ENCODE measurements at regions not wholly inside any gene's neighbourhood (a gene's known extent, or its start where the extent isn't known, plus 50 kb on each side); places are given as distances from the start of the nearest gene placed in this dataset.

DNA sequence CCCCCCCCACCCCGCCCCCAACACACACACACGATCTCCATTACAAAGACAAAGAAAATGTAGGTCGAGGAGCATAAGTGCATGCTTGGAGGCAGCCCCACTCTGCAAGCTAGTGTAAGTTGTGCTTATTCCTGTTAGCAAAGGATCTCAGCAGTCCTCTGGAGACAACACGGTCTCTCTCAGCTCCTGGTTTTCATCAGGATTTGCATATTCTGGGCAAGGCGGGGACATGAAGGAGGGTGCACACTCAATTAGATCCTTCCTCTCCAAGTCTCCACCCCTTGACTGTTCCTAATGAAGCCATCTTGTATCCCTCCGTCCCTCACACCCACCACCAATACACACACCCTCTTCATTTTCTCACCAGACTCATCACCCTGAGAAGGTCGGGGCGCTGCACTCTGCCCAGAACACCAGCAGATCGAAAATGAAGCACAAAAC, 63.8 kb downstream of the MRPL46 start:
- no peak overlapping the region for H2AFZ ChIP-seq (ENCODE audit: insufficient read depth, low read depth, low read length, poor library complexity, severe bottlenecking)
- 70% methylated on average over 4 of the region's 9 CpGs for WGBS (ENCODE audit: insufficient coverage)
- no peaks in the 10 kb centered on the region for H4K20me1 ChIP-seq (ENCODE audit: insufficient read depth, low read length)
- H3K79me2 ChIP-seq (ENCODE audit: insufficient read depth, low read length), result no peaks in the 10 kb centered on the region
- no peaks in the 10 kb centered on the region for H3K4me1 ChIP-seq (ENCODE audit: control insufficient read depth in 1 of 2, insufficient read depth in 2 of 2, low read length in 2 of 2)
- no peaks in the 10 kb centered on the region for H3K36me3 ChIP-seq (replicated peaks in 1 of 2; ENCODE audit: control insufficient read depth in 1 of 2, insufficient read depth in 2 of 2, low read length in 2 of 2)
- H3K9me3 Mint-ChIP-seq, result peaks cover 0 to 9% (median 2%) of the 10 kb centered on the region in 7 donors
- H3K9ac ChIP-seq (ENCODE audit: insufficient read depth, low read length, poor library complexity, severe bottlenecking), result no peak overlapping the region
- peaks cover 8% of the 10 kb centered on the region for H3K4me1 Mint-ChIP-seq
- no peaks in the 10 kb centered on the region for H3K27me3 ChIP-seq (ENCODE audit: control insufficient read depth in 2 of 2, insufficient read depth in 2 of 2, low read length in 2 of 2)
- no peak overlapping the region for H3K27ac ChIP-seq (ENCODE audit: low read depth in 1 of 2, low read length in 2 of 2)
- H3K27ac Mint-ChIP-seq, result no peak overlapping the region
- TF ChIP-seq, protein P1, sequence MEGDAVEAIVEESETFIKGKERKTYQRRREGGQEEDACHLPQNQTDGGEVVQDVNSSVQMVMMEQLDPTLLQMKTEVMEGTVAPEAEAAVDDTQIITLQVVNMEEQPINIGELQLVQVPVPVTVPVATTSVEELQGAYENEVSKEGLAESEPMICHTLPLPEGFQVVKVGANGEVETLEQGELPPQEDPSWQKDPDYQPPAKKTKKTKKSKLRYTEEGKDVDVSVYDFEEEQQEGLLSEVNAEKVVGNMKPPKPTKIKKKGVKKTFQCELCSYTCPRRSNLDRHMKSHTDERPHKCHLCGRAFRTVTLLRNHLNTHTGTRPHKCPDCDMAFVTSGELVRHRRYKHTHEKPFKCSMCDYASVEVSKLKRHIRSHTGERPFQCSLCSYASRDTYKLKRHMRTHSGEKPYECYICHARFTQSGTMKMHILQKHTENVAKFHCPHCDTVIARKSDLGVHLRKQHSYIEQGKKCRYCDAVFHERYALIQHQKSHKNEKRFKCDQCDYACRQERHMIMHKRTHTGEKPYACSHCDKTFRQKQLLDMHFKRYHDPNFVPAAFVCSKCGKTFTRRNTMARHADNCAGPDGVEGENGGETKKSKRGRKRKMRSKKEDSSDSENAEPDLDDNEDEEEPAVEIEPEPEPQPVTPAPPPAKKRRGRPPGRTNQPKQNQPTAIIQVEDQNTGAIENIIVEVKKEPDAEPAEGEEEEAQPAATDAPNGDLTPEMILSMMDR (IDR thresholded peaks at IDR 0.05), result no peak
- H3K9me3 ChIP-seq (replicated peaks in 1 of 2; ENCODE audit: control insufficient read depth in 1 of 2, insufficient read depth in 1 of 2, low read length in 2 of 2), result peaks cover 0 to 3% of the 10 kb centered on the region in 2 donors
- H3K27me3 Mint-ChIP-seq (ENCODE audit: low read depth in 3 of 3), result peaks cover 0 to 1% (median 0%) of the 10 kb centered on the region in 3 donors
- no peak overlapping the region for H3K4me2 ChIP-seq (replicated peaks; ENCODE audit: extremely low read depth, low read length, poor library complexity, severe bottlenecking)
- H3K4me3 ChIP-seq (replicated peaks in 1 of 3; ENCODE audit: low read depth in 2 of 3, low read length in 3 of 3), result no peak overlapping the region
- H3K36me3 Mint-ChIP-seq, result no peaks in the 10 kb centered on the region
- intact Hi-C loops (cut with micrococcal nuclease), result no loop called here
- no peak overlapping the region for H3K4me3 Mint-ChIP-seq
- no peak for DNase-seq

DNA sequence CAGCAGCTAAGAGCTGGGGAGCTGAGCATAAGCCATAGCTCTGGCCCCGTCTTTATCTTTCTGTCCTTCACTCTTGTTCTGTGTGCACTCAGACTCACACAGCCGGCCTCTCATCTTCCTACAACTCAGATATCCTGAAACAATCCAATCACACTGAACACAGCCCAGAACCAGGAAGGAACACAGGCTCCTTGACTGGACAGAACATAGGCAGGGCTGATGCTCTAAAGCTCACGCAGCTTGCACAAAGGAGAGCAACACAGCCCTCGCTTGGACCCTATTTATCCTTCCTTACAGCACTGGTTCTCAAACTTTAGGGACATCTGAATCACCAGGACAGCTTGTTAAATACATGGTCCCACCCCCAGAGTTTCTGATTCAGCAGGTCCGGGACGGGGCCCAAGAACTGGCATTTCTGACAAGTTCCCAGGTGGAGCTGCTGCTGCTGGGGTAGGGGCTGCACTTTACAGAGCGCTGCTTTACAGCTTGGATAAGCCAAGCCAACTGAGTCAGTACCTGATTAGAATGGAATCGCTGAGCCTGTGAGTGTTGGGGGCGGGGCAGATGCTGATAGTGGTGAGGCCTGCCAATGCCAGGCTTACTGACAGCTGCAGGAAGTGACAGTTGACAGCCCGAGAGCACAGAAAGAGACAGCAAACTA, 65.1 kb downstream of the MRPL46 start:
- Histone ChIP-seq H3K9me3 (replicated peaks in 1 of 2; ENCODE audit: control insufficient read depth in 1 of 2, insufficient read depth in 1 of 2, low read length in 2 of 2) (peaks cover 0 to 3% of the 10 kb centered on the region in 2 donors), H4K20me1 (ENCODE audit: insufficient read depth, low read length) (no peaks in the 10 kb centered on the region), H3K4me2 (replicated peaks; ENCODE audit: extremely low read depth, low read length, poor library complexity, severe bottlenecking) (no peak overlapping the region), H3K4me1 (ENCODE audit: control insufficient read depth in 1 of 2, insufficient read depth in 2 of 2, low read length in 2 of 2) (no peaks in the 10 kb centered on the region), H3K27me3 (ENCODE audit: control insufficient read depth in 2 of 2, insufficient read depth in 2 of 2, low read length in 2 of 2) (no peaks in the 10 kb centered on the region), H3K9ac (ENCODE audit: insufficient read depth, low read length, poor library complexity, severe bottlenecking) (no peak overlapping the region), H3K27ac (ENCODE audit: low read depth in 1 of 2, low read length in 2 of 2) (no peak overlapping the region), H3K36me3 (replicated peaks in 1 of 2; ENCODE audit: control insufficient read depth in 1 of 2, insufficient read depth in 2 of 2, low read length in 2 of 2) (no peaks in the 10 kb centered on the region), H2AFZ (ENCODE audit: insufficient read depth, low read depth, low read length, poor library complexity, severe bottlenecking) (no peak overlapping the region), H3K79me2 (ENCODE audit: insufficient read depth, low read length) (no peaks in the 10 kb centered on the region), H3K4me3 (replicated peaks in 1 of 3; ENCODE audit: low read depth in 2 of 3, low read length in 3 of 3) (no peak overlapping the region)
- TF ChIP-seq, protein P1 (IDR thresholded peaks at IDR 0.05), result no peak
- Mint-ChIP-seq H3K27ac (no peak overlapping the region), H3K4me3 (no peak overlapping the region), H3K27me3 (ENCODE audit: low read depth in 3 of 3) (peaks cover 0 to 1% (median 0%) of the 10 kb centered on the region in 3 donors), H3K4me1 (peaks cover 8% of the 10 kb centered on the region), H3K9me3 (peaks cover 0 to 9% (median 2%) of the 10 kb centered on the region in 7 donors), H3K36me3 (no peaks in the 10 kb centered on the region)
- no peak for DNase-seq
- 49% methylated on average over 10 of the region's 10 CpGs for WGBS (ENCODE audit: insufficient coverage)
- intact Hi-C loops (cut with micrococcal nuclease), result no loop called here

All from CD14-positive monocyte (primary cell).